ENCODE measurements at regions not wholly inside any gene's neighbourhood (a gene's known extent, or its start where the extent isn't known, plus 50 kb on each side); places are given as distances from the start of the nearest gene placed in this dataset.

GRCh38 chr14:105898482-105899010 is 372.2 kb downstream of the TMEM121 start:
- Histone ChIP-seq H3K4me1 (no peaks in the 10 kb centered on the region), H3K4me3 (no peak overlapping the region), H3K27ac (no peak overlapping the region), H3K36me3 (no peaks in the 10 kb centered on the region), H3K9me3 (no peaks in the 10 kb centered on the region), H3K27me3 (no peaks in the 10 kb centered on the region)
- no peak for DNase-seq
- WGBS, 2 donors, result 60 to 89% methylated on average over 1 of the region's 11 CpGs
- TF ChIP-seq POLR2A (IDR thresholded peaks at IDR 0.05) (no peak), CTCF (IDR thresholded peaks at IDR 0.05) (no peak)
- intact Hi-C loops (cut with DNase I), result no loop called here

- no peaks in the 10 kb centered on the region for H3K9me3 ChIP-seq
- no peaks in the 10 kb centered on the region for H3K27me3 ChIP-seq
- WGBS, 2 donors, result 60 to 67% methylated on average over 1 to 2 of the region's 9 CpGs
- TF ChIP-seq CTCF (IDR thresholded peaks at IDR 0.05) (no peak), POLR2A (IDR thresholded peaks at IDR 0.05) (no peak)
- DNase-seq, result no peak
- H3K4me1 ChIP-seq, result no peaks in the 10 kb centered on the region
- H3K4me3 ChIP-seq, result no peak overlapping the region
- no peak overlapping the region for H3K27ac ChIP-seq
- H3K36me3 ChIP-seq, result no peaks in the 10 kb centered on the region
- intact Hi-C loops (cut with DNase I), result no loop called here
Measured at GRCh38 chr14:105899071-105899641, 372.8 kb downstream of the TMEM121 start.

GRCh38 chr14:105899657-105900397 is 373.4 kb downstream of the TMEM121 start:
- intact Hi-C loops (cut with DNase I), result no loop called here
- TF ChIP-seq CTCF (IDR thresholded peaks at IDR 0.05), result no peak
- no peak for TF ChIP-seq POLR2A (IDR thresholded peaks at IDR 0.05)
- Histone ChIP-seq H3K4me1 (no peaks in the 10 kb centered on the region), H3K27me3 (no peaks in the 10 kb centered on the region), H3K36me3 (no peaks in the 10 kb centered on the region), H3K4me3 (no peak overlapping the region), H3K27ac (no peak overlapping the region), H3K9me3 (no peaks in the 10 kb centered on the region)
- DNase-seq, result no peak
- no CpG with 5 or more reads among the region's 11 CpGs for WGBS, 2 donors

- Histone ChIP-seq H3K4me3 (no peak overlapping the region), H3K27me3 (no peaks in the 10 kb centered on the region), H3K9me3 (no peaks in the 10 kb centered on the region), H3K27ac (no peak overlapping the region), H3K4me1 (no peaks in the 10 kb centered on the region), H3K36me3 (no peaks in the 10 kb centered on the region)
- WGBS, 2 donors, result 57 to 65% methylated on average over 3 to 9 of the region's 30 CpGs
- intact Hi-C loops (cut with DNase I), result no loop called here
- DNase-seq, result no peak
- TF ChIP-seq POLR2A (IDR thresholded peaks at IDR 0.05), result no peak
- TF ChIP-seq CTCF (IDR thresholded peaks at IDR 0.05), result no peak
Measured at GRCh38 chr14:105900398-105901160, 374.2 kb downstream of the TMEM121 start.

GRCh38 chr14:105901226-105901625 is 374.8 kb downstream of the TMEM121 start:
- TF ChIP-seq CTCF (IDR thresholded peaks at IDR 0.05) (no peak), POLR2A (IDR thresholded peaks at IDR 0.05) (no peak)
- Histone ChIP-seq H3K36me3 (no peaks in the 10 kb centered on the region), H3K4me3 (no peak overlapping the region), H3K27ac (no peak overlapping the region), H3K4me1 (no peaks in the 10 kb centered on the region), H3K9me3 (no peaks in the 10 kb centered on the region), H3K27me3 (no peaks in the 10 kb centered on the region)
- intact Hi-C loops (cut with DNase I), result no loop called here
- DNase-seq, result no peak
- 70 to 74% methylated on average over 2 to 5 of the region's 10 CpGs for WGBS, 2 donors
